ENCODE measurements at regions not wholly inside any gene's neighbourhood (a gene's known extent, or its start where the extent isn't known, plus 50 kb on each side); places are given as distances from the start of the nearest gene placed in this dataset.

DNA sequence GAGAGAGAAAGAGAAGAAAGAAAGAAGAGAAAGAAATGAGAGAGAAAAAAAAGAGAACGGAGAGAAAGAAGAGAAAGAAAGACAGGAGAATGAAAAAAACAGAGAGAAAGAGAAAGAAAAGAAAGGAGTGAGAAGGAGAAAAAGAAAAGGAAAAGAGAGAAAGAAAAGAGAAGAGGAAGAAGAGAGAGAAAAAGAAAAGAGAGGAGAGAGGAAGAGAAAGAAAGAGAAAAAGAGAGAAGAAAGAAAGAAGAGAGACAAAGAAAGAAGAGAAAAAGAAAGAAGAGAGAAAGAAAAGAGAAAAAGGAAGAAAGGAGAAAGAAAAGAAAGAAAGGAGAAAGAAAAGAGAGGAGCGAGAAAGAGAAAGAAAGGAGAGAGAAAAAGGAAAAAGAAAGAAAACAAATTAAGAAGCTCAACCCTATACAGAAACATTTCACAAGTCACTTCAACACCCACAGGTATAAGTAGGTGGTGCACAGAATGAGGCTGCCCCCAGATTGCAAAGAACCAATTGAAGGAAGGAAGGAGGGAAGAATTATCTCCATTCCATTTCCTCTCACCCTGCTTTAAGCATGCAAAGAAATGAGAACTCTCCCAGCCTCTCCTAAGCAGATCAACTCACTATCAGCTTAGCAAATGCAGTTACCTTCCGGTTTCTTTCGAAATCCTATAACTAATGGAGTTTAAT is 98.8 kb upstream of the CACNA1A start:
- DNase-seq (ENCODE audit: low spot score) = no peak

DNA sequence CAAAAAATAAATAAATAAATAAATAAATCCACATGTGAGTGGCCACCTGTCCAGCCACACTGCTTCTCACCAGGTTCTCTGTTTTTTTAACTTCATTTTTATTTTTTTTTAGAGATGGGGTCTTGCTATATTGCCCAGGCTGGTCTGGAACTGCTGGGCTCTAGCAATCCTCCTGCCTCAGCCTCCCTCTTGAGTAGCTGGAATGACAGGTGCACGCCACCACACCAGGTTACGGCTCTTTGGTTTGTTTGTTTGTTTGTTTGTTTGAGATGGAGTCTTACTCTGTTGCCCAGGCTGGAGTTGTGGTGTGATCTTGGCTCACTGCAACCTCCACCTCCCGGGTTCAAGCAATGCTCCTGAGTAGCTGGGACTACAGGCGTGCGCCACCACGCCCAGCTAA is 94.5 kb upstream of the CACNA1A start:
- no peak for DNase-seq (ENCODE audit: low spot score)

GRCh38 chr19:13600091-13600490 is 93.8 kb upstream of the CACNA1A start:
- no peak for DNase-seq (ENCODE audit: low spot score)

- no peak for DNase-seq (ENCODE audit: low spot score)
Observed at GRCh38 chr19:13599681-13600080, 93.4 kb upstream of the CACNA1A start.

DNA sequence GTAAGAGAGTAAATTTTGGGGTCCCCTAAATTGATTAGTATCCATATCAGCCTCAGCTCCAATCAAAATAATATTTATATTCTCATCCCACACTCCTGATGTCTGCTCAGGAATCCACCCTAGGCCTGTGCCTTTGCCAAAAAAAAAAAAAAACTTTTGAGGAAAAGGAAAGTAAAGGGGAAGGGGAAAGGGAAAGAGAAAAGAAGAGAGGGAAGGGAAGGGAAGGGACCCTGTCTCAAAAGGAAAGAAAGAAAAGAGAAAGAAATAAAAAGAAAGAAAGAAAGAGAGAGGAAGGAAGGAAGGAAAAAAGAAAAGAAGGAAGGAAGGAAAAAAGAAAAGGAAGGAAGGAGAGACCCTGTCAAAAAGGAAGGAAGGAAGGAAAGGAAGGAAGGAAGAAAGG is 91.8 kb upstream of the CACNA1A start:
- DNase-seq (ENCODE audit: low spot score) = no peak

DNA sequence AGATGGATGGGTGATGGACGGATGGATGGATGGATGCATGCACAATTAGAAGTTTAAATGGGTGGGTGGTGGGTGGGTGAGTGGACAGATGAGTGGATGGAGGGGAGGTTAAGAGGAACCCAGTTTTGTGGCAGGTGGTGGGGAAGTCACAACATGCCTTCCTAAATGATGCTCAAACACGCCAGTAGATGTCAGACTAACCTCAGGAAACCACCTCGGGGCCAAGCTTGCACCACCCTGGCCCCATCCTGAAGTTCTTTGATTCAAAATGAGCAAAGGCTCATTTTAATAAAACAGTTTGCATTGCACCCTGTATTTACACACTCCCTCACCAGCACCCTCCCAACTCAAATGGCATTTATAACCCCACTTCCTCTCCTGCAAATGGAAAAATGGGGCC is 91.4 kb upstream of the CACNA1A start:
- peak; percentile 88 for DNase-seq (ENCODE audit: low spot score)

DNA sequence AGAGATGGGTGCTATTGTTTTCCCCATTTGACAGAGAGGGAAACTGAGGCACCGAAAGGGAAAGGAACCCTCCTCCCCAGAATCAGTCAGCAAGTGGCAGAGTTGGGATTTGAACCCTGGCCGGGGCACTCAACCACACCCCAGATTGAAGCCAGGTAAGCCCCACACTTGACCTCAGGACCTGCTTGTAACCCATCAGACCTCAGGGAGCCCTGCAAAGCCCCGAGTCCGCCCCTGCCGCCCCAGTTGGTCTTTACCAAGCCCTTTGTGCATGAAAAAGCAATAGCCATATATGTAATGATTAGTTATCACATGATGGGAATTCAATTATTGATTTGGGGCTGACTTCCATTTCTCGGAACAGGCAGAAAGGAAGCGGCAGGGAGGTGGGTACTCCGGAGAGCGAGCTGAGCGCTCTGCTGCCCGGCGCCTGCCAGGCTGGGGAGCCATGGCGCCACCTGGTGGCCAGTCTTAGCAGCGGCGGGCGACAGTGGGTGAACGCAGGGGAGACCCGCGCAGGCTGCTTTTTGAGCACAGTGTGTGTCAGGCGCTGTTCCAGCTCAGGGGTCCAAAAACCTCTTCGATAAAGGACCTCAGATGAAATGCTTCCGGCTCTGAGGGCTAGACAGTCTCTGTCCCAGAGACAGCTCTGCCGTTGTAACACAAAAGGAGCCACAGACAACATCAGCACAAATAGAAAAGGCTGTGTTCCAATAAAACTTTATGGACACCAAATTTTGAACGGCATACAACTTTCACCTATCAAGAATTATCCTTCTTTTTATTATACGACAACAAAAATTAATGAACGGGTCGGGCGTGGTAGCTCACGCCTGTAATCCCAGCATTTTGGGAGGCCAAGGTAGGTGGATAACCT is 82.9 kb upstream of the CACNA1A start:
- DNase-seq (ENCODE audit: low spot score) = peak; percentile 83

DNA sequence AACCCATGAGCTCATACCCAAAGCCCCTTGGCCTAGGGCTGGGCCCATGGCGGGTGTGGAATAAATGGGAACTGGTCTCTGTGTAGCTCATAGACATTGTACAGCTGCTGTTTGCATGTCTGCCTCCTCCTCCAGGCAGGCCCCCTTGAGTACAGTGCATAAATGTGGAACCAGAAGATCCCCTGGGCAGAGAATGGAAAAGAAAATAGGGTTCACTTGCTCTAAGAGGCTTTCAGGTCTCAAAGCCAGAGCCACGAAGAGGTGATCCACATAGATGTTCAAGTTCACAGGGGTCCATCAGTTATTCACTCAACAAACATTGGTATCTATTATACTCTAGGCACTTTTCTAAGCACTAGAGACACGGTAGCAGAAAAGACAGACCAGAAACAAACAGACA is 79.2 kb upstream of the CACNA1A start:
- no peak for DNase-seq (ENCODE audit: low spot score)

DNA sequence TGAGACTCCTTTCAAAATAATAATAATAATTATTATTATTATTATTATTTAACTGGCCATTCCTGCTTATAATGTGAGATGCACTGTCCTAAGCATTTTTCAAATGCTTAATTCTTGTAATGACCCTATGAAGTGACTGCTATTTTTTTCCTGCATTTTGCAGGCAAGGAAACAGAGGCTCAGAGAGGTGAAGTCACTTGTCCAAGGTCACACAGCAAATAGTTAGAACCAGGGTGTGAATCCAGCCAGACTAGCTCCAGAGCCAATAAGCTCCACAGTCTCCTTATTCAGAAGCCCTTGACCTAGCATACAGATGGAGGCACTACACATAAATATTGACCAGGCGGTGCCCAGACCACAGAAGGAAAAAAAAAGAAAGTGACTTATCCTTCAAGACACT is 77.5 kb upstream of the CACNA1A start:
- DNase-seq (ENCODE audit: low spot score) = no peak

DNA sequence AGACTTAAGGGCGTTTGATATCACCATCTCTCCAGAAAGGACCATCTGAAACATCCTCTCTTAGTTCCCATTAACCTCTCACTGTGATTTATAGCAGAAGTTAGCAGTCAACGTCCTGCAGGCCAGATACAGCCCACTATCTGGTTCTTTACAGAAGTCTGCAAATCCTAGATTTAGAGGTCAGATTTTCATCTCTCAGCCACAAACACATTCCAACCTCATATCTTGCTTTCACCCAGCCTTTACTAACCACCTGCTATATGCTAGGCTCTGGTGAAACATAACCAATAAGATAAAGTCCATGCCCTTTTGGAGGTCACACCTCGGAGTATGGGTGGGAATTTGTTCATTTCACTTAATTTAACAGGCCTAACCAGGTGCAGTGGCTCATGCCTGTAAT is 76.8 kb upstream of the CACNA1A start:
- DNase-seq (ENCODE audit: low spot score) = no peak

GRCh38 chr19:13581576-13581975 is 75.3 kb upstream of the CACNA1A start:
- DNase-seq (ENCODE audit: low spot score) = no peak

DNA sequence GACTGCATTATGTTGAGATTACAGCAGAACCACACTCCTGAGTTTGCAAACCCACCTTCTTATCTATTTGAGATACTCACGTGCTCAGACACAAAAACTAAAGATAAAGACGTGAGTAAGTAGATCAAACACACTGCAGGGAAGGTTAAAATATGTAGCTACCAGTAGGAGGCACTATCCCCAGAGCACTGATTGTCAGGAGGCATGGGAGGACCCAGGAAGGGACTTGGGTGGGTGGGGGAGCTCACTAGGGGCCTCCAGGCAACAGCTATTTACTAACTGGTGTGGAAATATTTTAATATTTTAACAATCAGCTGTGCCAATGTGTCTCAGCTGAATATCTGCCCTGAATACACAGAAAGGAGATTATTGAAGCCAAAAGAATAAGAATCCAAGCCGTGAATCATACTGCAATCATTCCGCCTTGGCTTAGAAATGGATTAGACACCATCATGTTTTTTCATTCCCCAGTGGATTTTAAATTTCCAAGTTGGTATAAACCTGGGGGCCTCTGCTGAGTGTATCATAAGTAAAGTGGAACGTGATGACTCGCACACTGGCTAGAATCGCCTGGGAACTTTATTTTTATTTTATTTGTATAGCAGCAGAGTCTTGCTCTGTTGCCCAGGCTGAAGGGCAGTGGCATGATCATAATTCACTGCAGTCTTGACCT is 73.2 kb upstream of the CACNA1A start:
- peak; percentile 28 for DNase-seq (ENCODE audit: low spot score)

GRCh38 chr19:13576726-13577125 is 70.4 kb upstream of the CACNA1A start:
- no peak for DNase-seq (ENCODE audit: low spot score)

GRCh38 chr19:13574933-13575332 is 68.7 kb upstream of the CACNA1A start:
- DNase-seq (ENCODE audit: low spot score) = peak; percentile 26

DNA sequence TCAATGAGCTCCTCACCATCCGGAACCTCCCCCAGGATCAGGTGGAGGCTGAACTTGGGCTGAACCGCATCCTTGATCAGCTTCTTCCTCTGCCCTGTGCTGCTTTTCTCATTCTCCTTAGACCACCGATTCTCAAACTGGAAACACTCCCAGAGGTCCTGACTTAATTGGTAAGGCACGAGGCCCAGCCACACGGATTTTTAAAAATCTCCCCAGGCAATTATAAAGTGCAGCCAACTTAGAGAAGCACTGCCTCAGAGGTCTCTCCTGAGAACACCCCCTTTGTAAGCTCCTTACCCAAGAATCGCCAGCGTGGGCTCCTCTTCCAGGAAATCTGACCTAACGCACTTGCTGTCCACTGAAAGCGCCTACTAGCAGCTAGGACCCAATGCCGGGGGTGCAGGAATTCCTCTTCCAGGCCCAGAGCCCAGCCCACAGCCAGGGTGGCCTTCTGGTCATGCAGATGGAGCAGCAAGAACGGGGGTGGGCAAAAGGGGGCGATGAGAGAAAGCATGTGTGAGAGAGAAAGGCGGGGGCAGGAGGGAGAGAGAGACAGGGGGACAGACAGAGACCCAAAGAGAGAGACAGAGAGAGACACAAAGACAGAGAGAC is 66.9 kb upstream of the CACNA1A start:
- no peak for DNase-seq (ENCODE audit: low spot score)

DNA sequence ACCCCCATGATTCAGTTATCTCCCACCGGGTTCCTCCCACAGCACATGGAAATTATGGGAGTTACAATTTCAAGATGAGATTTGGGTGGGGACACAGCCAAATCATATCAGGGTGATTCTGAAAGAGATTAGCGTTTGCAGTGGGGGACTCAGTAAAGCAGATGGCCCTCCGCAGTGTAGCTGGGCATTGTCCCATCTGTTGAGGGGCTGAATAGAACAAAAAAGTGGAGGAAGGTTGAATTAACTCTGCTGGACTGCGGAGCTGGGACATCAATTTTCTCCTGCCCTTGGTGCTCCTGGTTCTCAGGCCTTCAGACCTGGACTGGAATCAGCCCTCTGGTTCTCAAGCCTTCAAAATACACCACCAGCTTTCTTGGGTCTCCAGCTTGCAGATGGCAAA is 55.2 kb upstream of the CACNA1A start:
- DNase-seq (ENCODE audit: low spot score) = no peak

DNA sequence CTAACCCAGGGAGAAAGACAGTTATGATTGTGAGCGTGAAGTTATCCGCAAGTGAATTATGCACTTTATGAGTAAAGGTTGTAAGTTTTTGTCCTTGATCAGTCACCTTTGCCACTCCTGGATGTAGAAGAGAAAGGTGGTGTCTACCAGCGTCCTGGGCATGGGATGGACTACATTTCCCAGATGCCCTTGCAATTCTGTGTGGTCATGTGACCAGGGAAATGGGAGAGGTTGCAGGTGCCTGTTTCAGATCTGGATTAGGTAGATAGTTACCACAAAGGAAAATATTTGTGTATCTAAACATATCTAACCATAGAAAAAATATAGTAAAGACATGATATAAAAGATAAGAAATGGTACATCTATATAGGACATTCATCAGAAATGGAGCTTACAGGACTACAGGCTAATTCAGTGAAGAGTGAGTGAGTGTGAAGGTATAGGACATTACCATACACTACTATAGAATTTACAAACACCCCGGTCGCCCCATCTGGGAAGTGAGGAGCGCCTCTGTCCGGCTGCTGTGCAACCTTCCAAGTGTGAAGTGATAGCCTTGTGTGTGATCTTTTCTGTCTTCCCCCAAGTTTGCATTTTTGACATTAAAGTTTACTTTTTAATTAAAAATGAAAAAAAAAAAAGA is 51.6 kb upstream of the CACNA1A start:
- DNase-seq (ENCODE audit: low spot score) = no peak

DNA sequence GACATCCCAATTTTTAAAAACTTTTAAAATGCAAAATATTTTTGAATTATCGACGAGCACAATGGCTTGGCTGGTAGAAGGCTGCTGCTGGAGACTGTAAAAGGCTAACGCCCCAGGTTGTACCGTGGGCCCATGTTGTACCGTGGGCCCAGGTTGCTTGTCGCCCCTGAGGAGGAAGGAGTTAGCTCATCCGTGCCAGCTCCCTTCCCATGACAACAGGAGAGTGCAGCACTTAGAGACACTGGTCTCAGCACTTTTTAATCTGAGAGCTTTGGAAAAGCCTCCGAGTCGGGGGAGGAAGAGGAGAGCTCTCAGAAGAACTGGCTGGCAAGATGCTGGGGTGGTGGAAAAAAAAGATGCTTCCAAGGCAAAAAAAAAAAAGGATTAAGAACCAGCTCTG is 50.3 kb upstream of the CACNA1A start:
- DNase-seq (ENCODE audit: low spot score) = no peak

Measured in AG08396 (cell line).